Aorta (tissue), 5 donors: ENCODE measurements at regions not wholly inside any gene's neighbourhood (a gene's known extent, or its start where the extent isn't known, plus 50 kb on each side); places are given as distances from the start of the nearest gene placed in this dataset.

Experiments
- ATAC-seq: fragments of 200-7000 bp; cut with Tn5 transposase; one replicate; pipeline ENCODE4 v1.9.1; 2022; ENCODE audit warnings: moderate library complexity; ENCODE audit not compliant: low FRiP score
- DNase-seq, 2 donors: peaks; one replicate each; pipeline ENCODE4 v3.0.0-alpha.2; 2020
- H3K27ac ChIP-seq, 2 donors: one replicate each; pipeline ENCODE4 v1.5.1; 2013; ENCODE audit warnings: low read length in 2 of 2, mild to moderate bottlenecking in 2 of 2, moderate library complexity in 2 of 2, control low read depth in 1 of 2, inconsistent platforms in 1 of 2, low read depth in 1 of 2
- H3K27me3 ChIP-seq, 2 donors: one replicate each; pipeline ENCODE4 v1.6.1; 2013; ENCODE audit warnings: control low read depth in 1 of 2, low read length in 1 of 2, mild to moderate bottlenecking in 1 of 2, moderate library complexity in 1 of 2; ENCODE audit not compliant: insufficient read depth in 2 of 2, control insufficient read depth in 1 of 2
- H3K36me3 ChIP-seq, 2 donors: one replicate each; pipeline ENCODE4 v1.6.1; 2013; ENCODE audit warnings: control low read depth in 1 of 2, low read length in 1 of 2, mild to moderate bottlenecking in 1 of 2; ENCODE audit not compliant: insufficient read depth in 2 of 2, control insufficient read depth in 1 of 2
- H3K4me1 ChIP-seq, 2 donors: one replicate each; pipeline ENCODE4 v1.6.1; 2013; ENCODE audit warnings: low read length in 2 of 2, control low read depth in 1 of 2, mild to moderate bottlenecking in 1 of 2, moderate library complexity in 1 of 2; ENCODE audit not compliant: insufficient read depth in 2 of 2, control insufficient read depth in 1 of 2
- H3K4me3 ChIP-seq, 2 donors: one replicate each; pipeline ENCODE4 v1.5.1; 2013; ENCODE audit warnings: low read length in 2 of 2, control low read depth in 1 of 2, mild to moderate bottlenecking in 1 of 2
- H3K9me3 ChIP-seq: one replicate; pipeline ENCODE4 v1.6.1; 2013; ENCODE audit warnings: mild to moderate bottlenecking, low read length; ENCODE audit not compliant: control insufficient read depth
- WGBS, 2 donors: extraction: QIAGEN DNeasy Blood & Tissue Kit; methylation state at CpG; one replicate each; pipeline ENCODE4 v1.1.7; 2013; 5-methylcytosine and 5-hydroxymethylcytosine counted together
- intact Hi-C, 2 donors: fragments of 100-400 bp; cut with DNase I; formaldehyde crosslinking; loops; one replicate each; pipeline versions ENCODE4 v1.14.2 to v1.15.0; 2022
- donor health status: healthy with polysubstance abuse.
- donor health status: Bipolar disorder and iron deficiency.
- donor health status: DM: no; HTN: no; CAD: no.
- donor health status: DM: no; HTN: no; CAD: no.
- donor health status: DM: yes; HTN: yes; CAD: no.

GRCh38 chr2:7127687-7128086 is 210.5 kb downstream of the RNF144A start:
- no peak for ATAC-seq
- Histone ChIP-seq H3K9me3 (no peaks in the 10 kb centered on the region), H3K4me3 (no peak overlapping the region), H3K4me1 (no peaks in the 10 kb centered on the region), H3K36me3 (no peaks in the 10 kb centered on the region), H3K27me3 (no peaks in the 10 kb centered on the region), H3K27ac (no peak overlapping the region)
- intact Hi-C loops, result no loop called here
- no peak for DNase-seq

- Histone ChIP-seq H3K4me1 (no peaks in the 10 kb centered on the region), H3K4me3 (no peak overlapping the region), H3K27ac (no peak overlapping the region), H3K27me3 (no peaks in the 10 kb centered on the region), H3K9me3 (no peaks in the 10 kb centered on the region), H3K36me3 (no peaks in the 10 kb centered on the region)
- intact Hi-C loops, result no loop called here
- WGBS, 2 donors, result 47 to 53% methylated on average over 5 of the region's 5 CpGs
- no peak for DNase-seq
- ATAC-seq, result no peak
These were observed 214.0 kb downstream of the RNF144A start for GRCh38 chr2:7131261-7131660.

GRCh38 chr2:7132753-7133152 is 215.5 kb downstream of the RNF144A start:
- no peak for ATAC-seq
- Histone ChIP-seq H3K9me3 (no peaks in the 10 kb centered on the region), H3K36me3 (no peaks in the 10 kb centered on the region), H3K4me1 (no peaks in the 10 kb centered on the region), H3K4me3 (no peak overlapping the region), H3K27ac (no peak overlapping the region), H3K27me3 (no peaks in the 10 kb centered on the region)
- 94 to 95% methylated on average over 3 of the region's 3 CpGs for WGBS, 2 donors
- DNase-seq, result no peak
- intact Hi-C loops, result no loop called here

GRCh38 chr2:7133521-7133920 is 216.3 kb downstream of the RNF144A start:
- intact Hi-C loops, result no loop called here
- WGBS, 2 donors, result 95 to 97% methylated on average over 4 of the region's 4 CpGs
- Histone ChIP-seq H3K9me3 (no peaks in the 10 kb centered on the region), H3K4me3 (no peak overlapping the region), H3K27me3 (no peaks in the 10 kb centered on the region), H3K36me3 (no peaks in the 10 kb centered on the region), H3K4me1 (no peaks in the 10 kb centered on the region), H3K27ac (no peak overlapping the region)
- no peak for DNase-seq
- no peak for ATAC-seq

- no peak for ATAC-seq
- no peaks in the 10 kb centered on the region for H3K9me3 ChIP-seq
- H3K27me3 ChIP-seq, result no peaks in the 10 kb centered on the region
- WGBS, 2 donors, result 17 to 44% methylated on average over 1 of the region's 1 CpG
- no peak overlapping the region for H3K4me3 ChIP-seq
- no peaks in the 10 kb centered on the region for H3K4me1 ChIP-seq
- intact Hi-C loops, result no loop called here
- no peaks in the 10 kb centered on the region for H3K36me3 ChIP-seq
- no peak overlapping the region for H3K27ac ChIP-seq
- no peak for DNase-seq
These were observed 223.1 kb downstream of the RNF144A start for GRCh38 chr2:7140306-7140705.

- H3K27ac ChIP-seq, result no peak overlapping the region
- no peak for DNase-seq
- no peaks in the 10 kb centered on the region for H3K27me3 ChIP-seq
- H3K4me3 ChIP-seq, result no peak overlapping the region
- no peak for ATAC-seq
- intact Hi-C loops, result no loop called here
- no peaks in the 10 kb centered on the region for H3K4me1 ChIP-seq
- H3K9me3 ChIP-seq, result no peaks in the 10 kb centered on the region
- H3K36me3 ChIP-seq, result no peaks in the 10 kb centered on the region
These were observed 228.5 kb downstream of the RNF144A start for GRCh38 chr2:7145707-7146106.

- ATAC-seq, result no peak
- Histone ChIP-seq H3K27me3 (no peaks in the 10 kb centered on the region), H3K27ac (no peak overlapping the region), H3K4me3 (no peak overlapping the region), H3K4me1 (no peaks in the 10 kb centered on the region), H3K9me3 (no peaks in the 10 kb centered on the region), H3K36me3 (no peaks in the 10 kb centered on the region)
- DNase-seq, result no peak
- intact Hi-C loops, result no loop called here
These were observed 228.9 kb downstream of the RNF144A start for GRCh38 chr2:7146151-7146550.

GRCh38 chr2:7154656-7155055 is 237.4 kb downstream of the RNF144A start:
- no peak overlapping the region for H3K27ac ChIP-seq
- H3K36me3 ChIP-seq, result no peaks in the 10 kb centered on the region
- no peak overlapping the region for H3K4me3 ChIP-seq
- H3K9me3 ChIP-seq, result no peaks in the 10 kb centered on the region
- DNase-seq (no peak), ATAC-seq (no peak)
- no peaks in the 10 kb centered on the region for H3K27me3 ChIP-seq
- intact Hi-C loops, result no loop called here
- no peaks in the 10 kb centered on the region for H3K4me1 ChIP-seq
- 97% methylated on average over 1 of the region's 1 CpG for WGBS, 2 donors

- intact Hi-C loops, result no loop called here
- no peaks in the 10 kb centered on the region for H3K4me1 ChIP-seq
- ATAC-seq (no peak), DNase-seq (no peak)
- H3K9me3 ChIP-seq, result no peaks in the 10 kb centered on the region
- no peaks in the 10 kb centered on the region for H3K36me3 ChIP-seq
- no peak overlapping the region for H3K4me3 ChIP-seq
- no peaks in the 10 kb centered on the region for H3K27me3 ChIP-seq
- no peak overlapping the region for H3K27ac ChIP-seq
- WGBS, 2 donors, result 87% methylated on average over 2 of the region's 2 CpGs
These were observed 244.3 kb downstream of the RNF144A start for GRCh38 chr2:7161501-7161900.

GRCh38 chr2:7165736-7166135 is 248.5 kb downstream of the RNF144A start:
- no peak for DNase-seq

More at GRCh38 chr2:7165736-7166135, 248.5 kb downstream of the RNF144A start:
- intact Hi-C loops, result no loop called here
- no peaks in the 10 kb centered on the region for H3K36me3 ChIP-seq
- H3K4me3 ChIP-seq, result no peak overlapping the region
- H3K27ac ChIP-seq, result no peak overlapping the region
- H3K9me3 ChIP-seq, result no peaks in the 10 kb centered on the region
- ATAC-seq, result no peak
- H3K4me1 ChIP-seq, result no peaks in the 10 kb centered on the region
- 96 to 100% methylated on average over 1 of the region's 1 CpG for WGBS, 2 donors
- no peaks in the 10 kb centered on the region for H3K27me3 ChIP-seq
